ENCODE measurements at regions not wholly inside any gene's neighbourhood (a gene's known extent, or its start where the extent isn't known, plus 50 kb on each side); places are given as distances from the start of the nearest gene placed in this dataset.
"Not testable (repeated sequence)": the region's sequence is repeated elsewhere in the genome, so short reads cannot be mapped to it uniquely, and the experiment has no call there.

DNA sequence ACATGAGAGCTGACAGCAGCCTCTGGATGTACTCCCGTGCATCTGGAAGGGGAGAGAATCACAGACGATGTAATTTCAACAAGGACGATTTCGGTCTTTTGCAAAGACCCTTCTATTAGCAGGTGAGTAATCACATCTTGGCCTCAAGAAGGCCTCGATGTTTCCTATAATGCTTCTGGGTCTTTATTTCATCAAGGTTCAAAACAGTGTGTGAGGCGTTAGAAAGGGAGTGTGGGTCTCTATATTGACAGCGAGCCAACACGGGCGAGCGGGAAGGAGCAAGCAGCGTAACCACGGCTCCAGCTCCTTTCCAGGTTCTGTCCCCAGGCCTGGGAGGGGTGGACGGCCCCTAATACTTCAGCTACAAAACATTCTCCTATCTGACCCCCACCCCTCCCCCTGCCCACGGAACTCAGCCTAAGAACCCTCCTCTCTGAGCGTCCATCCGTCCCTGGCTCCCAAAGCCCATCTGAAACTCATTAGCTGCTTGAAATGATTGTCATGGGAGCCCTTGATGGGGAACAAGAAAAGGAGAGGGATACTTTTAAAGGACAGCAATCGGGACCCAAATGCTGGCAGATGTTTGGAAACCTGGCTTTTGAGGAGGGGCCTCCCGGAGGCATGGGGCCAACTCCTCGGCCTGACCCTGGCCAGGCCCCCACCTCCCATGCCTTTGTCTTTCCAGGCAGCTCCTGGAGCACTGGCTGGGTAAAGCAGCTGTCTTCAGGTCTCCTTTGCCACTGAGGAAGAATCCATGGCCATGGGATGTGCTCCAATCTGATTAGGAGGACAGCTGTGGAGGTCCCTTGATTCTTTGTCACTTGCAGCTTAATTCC is 250.8 kb downstream of the FOXD2 start:
- no peak for FAIRE-seq

DNA sequence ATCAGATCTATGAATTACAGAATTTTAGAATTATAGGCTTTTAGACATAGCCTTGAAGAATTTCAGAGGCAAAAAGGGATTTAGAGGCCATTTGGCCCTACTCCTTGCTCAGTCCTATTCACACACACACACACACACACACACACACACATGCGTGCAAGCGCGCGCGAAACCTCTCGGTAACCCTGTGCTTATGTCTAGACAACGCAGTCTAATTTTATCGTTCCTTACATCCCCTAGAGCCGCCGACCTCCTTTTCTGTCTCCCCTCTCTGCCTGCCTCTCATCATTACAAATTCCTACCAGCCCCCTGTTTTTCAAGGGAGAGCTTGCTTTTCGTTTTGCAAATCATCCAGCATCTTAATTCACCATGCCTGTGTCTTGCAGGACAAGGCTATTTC is 252.1 kb downstream of the FOXD2 start:
- FAIRE-seq, result no peak

DNA sequence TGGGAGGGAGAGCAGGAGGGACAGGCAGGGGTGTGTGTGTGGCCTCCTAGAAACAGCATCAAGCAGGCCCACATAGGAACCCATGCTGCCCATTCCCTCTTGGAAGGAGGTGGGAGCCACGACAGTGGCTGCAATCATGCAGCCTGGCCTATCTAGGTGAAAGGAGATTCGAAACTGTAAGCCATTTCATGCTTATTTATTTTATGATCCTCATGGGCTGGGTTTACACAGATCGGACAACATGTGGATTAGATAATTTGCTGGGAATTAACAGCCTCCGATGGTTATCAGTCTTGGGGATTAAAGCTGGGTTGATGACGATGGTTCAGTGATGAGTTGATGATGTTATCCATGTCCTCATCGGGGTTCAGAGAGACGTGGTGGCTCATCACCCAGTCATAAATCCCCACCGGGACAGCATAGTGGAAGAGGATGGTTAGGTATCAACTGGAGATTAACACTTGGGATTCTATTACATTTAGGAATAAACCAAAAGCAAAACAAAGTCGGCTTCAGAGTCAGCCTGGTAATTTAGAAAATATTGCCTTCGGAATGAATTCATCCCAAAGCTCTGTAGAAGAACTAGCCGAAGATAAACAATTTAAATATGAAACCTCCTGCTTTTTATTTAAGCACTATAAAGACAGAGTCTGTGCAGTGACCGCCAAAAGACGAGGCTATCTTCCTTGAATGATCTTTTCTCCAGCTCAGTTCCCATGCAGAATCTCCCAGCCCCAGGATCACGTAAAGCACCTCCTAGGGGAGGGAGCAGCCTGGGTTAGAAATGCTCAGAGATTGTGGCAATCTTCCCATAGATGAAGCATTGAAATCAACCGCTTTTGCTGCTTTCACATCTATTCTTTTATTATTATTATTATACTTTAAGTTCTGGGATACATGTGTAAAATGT is 252.8 kb downstream of the FOXD2 start:
- FAIRE-seq, result no peak

DNA sequence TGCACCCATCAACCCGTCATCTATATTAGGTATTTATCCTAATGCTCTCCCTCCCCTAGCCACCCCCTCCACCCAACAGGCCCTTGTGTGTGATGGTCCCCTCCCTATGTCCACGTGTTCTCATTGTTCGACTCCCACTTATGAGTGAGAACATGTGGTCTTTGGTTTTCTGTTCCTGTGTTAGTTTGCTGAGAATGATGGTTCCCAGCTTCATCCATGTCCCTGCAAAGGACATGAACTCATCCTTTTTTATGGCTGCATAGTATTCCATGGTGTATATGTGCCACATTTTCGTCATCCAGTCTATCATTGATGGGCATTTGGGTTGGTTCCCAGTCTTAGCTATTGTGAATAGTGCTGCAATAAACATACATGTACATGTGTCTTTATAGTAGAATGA is 253.4 kb downstream of the FOXD2 start:
- not testable (repeated sequence) for FAIRE-seq

DNA sequence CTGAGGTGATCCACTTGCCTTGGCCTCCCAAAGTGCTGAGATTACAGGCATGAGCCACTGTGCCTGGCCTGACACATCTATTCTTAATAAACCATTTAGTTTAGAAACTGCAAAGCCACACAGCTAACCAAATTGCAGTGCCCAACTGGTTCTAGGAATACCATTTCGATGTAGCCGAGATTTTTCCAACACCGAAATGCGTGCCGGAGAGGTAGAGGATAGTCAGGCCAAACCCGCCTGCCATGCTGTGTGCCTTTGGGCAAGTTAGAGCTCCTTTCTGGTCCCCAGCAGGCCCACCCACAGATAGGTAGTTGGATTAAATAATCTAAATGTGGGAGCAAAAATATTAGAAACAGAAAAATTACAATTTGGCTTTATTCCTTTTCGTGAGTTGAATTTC is 254.4 kb downstream of the FOXD2 start:
- no peak for FAIRE-seq

DNA sequence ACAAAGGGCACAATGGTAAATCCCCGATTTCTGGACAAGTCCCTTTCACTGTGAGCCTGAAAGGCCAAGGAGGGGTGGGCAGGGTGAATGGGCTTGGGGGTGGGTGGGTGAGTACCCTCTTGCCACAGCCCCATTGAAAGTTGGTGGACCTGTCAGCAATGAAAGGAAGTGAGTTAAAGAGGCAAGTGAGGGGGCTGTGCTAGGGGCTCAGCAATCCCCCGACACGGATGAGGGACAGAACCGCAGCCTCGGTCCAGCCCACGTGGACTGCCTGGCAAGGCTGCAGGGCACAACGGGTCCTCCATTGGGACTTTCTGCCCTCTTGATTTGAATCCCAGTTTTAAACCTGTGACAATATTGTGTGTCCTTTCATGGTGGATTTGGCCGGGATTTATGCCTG is 255.3 kb downstream of the FOXD2 start:
- no peak for FAIRE-seq

DNA sequence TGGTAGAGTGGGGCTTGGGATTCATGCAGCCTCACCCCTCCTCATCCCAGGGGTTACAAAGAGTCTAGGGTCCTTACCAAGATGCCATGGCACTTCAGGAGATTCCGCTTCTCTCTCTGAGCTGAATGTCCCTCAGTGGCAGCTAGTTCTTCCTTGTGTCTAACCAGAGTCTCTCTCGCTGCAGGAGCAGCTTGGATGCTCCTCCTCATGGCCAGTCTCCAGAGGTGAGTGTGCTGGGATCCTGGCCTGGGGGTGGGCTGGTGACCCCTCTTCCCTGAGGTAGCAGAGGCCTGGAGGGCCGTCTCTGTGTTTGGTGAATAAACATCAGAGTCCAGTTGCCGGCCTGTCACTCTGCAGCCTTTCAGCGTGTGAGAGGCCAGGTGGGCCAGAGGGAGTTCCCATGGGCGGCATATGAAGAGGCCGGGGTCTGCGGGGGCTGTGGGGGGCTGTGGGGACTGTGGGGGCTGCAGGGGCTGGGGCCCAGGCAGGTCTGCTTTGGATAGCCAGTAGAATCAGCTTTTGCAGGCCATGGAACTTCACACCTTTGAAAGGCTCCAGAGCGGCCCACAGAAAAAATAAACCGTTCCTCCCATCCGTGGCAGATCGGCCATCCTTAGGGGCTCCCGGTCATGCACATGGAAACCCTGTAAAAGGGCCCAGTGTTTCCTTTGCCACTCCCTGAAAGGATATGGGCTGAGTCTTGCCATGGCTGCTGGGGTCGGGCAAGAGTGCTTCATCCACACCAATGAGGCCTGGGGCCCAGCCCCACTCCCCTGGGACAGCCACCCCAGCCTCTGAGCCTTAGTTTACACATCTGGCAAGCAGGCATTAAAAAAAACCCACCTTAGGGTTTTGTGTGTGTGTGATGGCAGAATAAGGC is 256.4 kb downstream of the FOXD2 start:
- no peak for FAIRE-seq

DNA sequence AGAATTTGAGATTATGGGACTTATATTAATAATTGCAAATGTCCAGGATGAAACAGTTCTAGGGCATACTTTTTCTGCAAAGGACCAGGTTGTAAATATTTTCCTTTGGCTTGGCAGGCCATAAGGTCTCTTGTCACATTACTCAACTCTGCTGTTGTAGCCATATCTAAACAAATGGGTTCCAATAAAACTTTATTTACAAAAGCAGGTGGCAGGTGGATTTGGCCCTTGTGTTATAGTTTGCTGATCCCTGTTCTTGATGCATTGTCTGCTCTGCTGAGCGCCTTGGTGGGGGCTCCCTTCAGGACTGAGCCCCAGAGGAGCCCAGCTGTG is 258.5 kb downstream of the FOXD2 start:
- FAIRE-seq, result no peak

DNA sequence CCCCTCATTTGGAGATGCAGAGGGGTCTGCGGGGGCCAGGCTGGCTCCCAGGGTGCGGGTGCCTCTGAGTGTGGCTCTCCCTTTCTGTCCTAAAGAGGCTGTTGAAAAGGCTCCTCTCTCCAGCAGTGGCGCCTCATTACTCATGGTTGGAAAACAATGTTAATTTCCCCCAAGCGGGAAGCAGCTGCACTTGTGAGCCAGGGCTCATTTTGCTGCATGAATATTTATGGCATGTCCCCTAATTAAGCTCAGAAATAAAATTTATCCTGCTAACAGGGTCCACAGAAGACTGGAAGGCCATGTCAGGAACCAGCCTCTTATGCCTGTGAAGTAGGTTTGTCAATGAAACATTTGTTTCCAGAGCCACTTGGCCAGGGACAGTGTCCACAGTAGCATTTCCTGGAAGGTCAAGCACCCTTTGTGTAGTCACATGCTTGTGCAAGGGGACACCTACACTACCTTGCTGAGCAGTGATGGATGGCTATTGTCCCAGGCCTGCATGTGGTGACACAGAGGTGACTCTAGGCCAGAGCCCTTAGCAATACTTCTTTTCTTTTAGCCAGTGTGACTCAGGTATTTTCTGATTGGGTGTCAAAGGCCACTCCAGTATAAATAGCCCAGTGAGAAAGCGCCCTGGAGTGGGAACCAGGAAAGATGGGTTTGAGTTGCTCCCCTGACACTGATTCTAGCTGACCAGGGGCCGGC is 259.0 kb downstream of the FOXD2 start:
- FAIRE-seq, result no peak

DNA sequence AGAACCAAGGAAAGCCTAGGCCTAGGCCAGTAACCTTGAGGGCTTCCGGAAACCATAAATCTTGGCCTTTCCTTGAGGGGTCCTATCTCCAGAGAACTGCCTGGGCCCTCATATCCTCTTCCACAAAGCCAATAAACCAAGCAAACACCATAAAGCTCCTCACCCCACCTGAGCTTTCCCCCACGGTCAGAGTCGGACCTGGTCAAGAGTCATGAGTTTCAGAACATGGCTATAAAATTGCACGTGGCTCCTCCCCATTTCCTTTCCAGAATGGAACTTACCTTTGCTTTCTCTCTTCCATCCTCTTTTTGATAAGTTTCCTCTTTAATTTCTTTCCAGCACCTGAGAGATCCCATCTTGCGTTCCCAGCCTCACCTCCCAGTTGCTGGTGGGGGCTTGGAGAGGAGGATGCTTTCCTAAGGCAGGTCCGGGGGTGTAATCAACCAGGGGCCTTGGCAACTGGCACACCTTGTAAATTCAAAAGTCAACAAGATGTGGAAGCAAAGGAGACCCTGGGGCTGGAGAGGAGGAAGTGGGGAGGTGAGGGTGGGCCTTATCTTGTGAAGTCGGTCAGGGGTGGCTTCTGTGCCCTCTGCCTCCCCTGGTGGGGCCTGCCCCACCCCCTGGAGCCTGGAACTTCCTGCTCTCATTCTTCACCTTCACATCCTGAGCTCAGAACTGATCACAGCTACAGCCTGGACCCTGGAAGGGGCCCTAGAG is 259.9 kb downstream of the FOXD2 start:
- FAIRE-seq, result no peak

DNA sequence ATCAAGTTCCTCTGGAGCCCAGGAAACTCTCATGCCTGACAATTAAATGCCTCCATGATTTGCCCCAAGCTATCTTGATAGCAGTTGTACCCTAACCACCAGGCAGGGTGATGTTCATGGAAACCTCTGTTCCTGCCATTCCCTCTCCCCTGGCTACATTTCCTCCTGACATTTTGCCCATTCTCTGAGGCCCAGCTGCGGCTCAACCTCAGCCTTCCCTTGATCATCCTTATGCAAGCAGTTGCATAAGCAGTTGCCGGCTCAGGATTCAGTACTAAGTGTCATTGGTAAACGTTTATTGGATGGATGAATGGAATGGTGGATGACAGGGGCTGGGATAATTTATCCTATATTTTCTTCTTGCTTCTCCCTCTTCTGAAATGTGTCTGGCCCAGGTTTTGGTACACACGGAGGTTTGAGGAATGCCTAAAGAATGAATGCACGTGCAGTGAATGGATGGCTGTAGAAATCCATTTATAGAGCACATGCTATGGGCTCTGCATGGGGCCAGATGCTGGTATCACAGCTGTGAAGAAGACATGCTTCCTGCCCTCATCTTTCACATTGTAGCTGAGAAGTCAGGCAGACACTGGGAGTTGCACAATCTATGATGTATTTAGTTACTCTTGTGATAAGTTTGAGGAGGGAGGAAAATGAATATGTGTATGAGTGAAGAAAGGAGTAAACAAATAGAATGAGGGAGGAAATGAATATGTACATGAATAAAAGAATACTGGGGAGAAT is 261.8 kb downstream of the FOXD2 start:
- no peak for FAIRE-seq

DNA sequence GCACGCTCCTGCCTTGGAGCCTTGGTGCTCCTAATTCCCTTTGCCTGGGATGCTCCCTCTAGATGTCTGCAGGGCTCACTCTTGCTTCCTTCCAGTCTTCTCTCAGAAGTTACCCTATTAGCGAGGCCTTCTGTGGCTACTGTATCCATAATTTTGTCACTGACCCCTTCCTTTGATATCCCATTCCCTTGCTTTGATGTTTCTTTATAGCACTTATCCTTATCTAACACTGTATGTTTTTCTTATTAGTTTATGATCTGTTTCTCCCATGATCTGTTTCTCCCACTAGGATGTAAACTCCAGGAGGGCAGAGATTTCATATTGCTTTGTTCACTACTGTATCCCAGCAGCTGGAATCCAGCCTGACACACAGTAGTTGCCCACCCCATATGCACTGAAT is 263.4 kb downstream of the FOXD2 start:
- no peak for FAIRE-seq

DNA sequence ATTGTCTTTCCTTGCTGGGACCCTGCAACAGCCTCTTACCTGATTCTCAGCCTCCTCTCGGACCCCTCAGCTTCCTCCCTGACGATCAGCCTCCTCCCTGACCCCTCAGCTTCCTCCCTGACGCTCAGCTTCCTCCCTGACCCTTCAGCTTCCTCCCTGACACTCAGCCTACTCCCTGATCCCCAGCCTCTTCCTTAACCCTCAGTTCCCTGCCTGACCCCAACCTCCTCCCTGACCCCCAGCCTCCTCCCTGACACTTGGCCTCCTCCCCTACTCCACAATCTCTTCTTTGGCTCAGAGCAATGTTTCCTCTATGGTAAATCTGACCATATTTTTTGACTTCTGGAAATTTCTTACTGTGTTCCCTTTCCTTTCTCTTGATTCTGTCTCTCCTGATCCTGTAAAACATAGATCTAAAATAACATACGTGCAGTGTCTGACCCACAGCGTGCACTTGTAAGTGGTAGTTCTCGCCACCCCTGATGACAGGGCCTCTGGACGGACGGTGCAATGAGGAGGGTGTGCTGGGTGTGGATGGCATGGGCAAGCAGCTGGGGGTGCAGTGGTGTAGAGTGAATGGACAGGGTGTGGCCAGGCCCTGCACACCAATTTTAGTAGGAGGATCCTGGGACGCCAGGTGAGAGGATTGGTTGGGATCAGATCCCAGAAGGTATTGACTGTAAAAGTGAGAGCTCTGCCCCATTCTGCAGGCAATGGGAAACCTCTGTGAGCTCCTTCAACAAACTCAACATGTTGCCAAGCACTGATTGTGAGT is 264.1 kb downstream of the FOXD2 start:
- no peak for FAIRE-seq

DNA sequence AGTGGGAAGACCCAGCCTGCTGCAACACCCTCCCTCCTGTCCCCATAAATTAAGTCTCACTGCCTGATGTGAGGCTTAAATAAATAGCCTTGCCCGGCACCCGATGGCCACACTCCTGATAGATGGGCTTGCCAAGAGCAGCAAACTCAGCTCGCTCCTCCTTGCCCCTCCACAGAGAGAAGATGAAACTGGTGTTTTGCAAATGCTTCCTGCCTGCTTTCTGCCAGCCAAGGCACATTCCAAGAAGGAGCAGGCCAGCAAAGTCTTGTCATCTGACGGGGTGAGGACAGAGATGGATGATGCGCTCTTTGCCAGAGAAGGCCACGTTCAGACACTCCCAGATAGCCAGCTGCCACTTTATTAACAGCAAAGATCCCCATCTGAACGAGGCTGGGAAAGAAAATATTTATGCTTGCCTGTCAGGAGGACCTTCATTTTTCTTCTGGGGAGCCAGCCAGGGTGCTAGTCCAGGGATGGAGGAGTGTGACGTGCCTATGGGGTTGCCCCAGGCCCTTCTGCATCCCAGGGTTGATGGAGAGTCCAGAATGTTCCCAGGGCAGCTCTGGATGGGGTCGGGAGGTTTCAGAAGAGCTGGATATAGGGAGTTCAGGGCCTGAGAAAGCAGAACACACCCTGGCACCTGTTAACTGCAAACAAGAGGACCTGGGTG is 265.4 kb downstream of the FOXD2 start:
- no peak for FAIRE-seq

DNA sequence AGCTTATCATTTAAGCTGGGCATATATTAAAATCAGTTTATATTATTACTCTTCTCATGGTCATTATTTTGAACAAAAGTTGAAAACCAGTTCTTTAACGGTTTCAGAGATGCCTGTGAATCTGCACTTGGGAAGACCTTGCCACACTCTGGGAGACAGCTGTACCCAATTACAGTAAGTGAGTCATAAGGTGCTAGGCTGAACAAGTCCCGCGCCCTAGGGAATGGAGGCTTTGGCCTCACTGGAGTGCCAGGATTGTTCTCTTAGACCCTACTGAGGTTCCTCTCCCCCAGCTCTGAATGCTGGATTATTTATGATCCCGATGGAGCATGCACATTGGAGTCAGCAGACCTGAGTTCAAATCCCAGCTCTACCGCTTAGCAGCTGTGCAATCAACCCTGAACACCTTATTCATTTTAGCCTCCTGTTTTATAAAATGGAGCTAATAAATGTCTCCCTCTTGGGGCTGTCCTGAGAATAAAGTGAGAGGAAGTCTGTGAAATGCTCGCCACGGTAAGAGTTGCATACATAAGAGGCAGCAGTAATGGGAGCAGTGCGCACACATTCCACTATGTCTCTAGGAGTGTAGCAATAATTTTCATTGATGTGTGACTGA is 266.2 kb downstream of the FOXD2 start:
- FAIRE-seq, result no peak

DNA sequence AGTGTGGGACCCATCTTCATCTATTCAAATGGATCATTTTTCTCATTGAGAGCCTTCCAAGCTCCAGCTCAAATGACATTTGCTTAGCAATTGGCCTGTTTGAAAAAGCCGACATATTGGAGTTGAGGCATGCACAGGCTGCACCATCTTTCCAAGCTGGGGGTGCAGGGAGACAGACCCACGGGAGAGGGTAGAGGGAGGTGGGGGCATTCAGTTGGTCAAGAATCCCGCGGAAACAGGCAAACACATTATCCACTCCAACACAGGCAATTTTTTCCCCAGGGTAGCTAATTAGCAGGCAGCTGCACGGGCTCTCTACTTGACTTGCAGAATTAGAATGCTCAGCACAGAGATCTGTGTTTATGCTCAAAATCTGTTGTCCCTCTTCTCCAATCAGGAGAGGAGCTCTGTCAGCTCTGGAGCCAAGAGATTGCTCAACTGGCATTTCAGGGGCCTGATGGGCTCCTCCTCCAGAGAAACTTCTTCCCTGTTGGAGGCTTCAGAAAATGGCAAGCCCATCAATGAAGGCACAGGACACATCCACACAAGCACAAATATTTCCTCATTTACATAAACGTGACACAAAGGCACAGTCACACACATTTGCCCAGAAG is 267.8 kb downstream of the FOXD2 start:
- no peak for FAIRE-seq

DNA sequence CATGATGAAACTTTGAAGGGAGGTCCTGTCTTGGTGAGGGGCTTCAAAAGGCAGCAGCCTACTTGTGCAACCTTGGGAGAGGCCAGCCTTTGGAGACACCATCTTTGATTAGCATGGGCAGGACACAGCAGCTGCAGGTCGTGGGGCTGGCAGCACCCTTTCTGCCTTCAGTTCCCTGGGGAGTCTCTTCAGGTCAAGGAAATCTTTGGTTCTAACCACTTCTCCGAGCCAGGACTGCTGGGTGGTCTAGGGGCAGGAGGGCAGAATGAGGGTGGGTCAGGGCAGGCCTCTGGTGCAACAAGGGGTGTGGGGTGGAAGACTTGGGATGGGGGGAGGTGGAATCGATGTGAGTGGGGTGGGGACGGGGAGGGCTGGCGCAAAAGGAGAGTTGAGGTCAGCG is 269.7 kb downstream of the FOXD2 start:
- FAIRE-seq, result no peak

DNA sequence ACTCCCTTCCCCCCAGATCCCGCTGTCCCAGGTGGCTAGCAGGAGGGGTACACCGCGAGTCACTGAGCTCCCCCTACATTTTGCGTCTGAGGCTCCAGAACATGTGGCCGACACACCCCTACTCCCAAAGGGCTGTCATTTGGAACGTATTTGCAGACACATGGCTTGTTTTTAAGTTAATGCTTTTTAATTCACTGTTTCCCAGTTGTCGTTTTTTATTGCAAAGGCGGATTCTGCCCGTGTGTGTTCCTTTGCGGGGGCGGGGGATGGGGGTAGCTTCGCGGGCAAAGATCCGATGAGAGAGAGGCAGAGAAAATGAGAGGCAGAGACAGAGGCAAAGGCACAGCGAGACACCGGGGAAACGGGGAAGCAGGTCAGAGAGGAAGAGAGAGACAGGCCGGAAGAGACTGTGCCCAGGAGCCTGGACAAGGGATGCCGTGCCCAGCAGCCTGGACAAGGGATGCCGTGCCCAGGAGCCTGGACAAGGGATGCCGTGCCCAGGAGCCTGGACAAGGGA is 270.2 kb downstream of the FOXD2 start:
- FAIRE-seq, result no peak

DNA sequence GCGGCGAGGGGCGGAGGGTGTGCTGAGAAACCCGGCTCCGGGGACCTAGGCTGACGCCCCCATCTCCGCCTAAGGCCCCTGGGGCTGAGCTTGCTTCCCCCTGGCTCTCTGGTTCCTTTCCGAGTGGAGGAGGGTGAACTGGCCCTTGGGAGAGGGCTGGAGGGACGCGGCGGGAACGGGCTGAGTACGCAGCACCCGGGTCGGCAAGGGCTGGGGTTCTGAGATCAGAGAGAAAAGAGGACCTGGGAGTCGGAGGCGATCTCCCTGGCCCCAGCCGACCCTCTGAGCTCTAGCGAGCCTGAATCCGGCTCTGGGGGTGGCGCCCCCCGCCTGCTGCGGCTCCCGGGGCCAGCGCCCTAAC is 270.8 kb downstream of the FOXD2 start:
- FAIRE-seq, result no peak
